ENCODE measurements at regions not wholly inside any gene's neighbourhood (a gene's known extent, or its start where the extent isn't known, plus 50 kb on each side); places are given as distances from the start of the nearest gene placed in this dataset.

GRCh38 chr4:167290678-167291077, 56.4 kb upstream of the SPOCK3 start:
- no peak for TF ChIP-seq CTCF (IDR thresholded peaks at IDR 0.05; ENCODE audit: unreplicated experiment)
- H3K27ac Mint-ChIP-seq (ENCODE audit: unreplicated experiment), result no peak overlapping the region

GRCh38 chr4:167308876-167309275, 74.6 kb upstream of the SPOCK3 start:
- BruUV-seq (replicated peaks), result no TSS peak
- H3K36me3 Mint-ChIP-seq (ENCODE audit: insufficient read depth, unreplicated experiment), result no peaks in the 10 kb centered on the region
- TF ChIP-seq CTCF (IDR thresholded peaks at IDR 0.05; ENCODE audit: unreplicated experiment), result no peak
- no peaks in the 10 kb centered on the region for H3K4me1 Mint-ChIP-seq (ENCODE audit: low read depth, unreplicated experiment)
- DNase-seq, result no peak
- intact Hi-C loops (cut with micrococcal nuclease; ENCODE audit: unreplicated experiment), result no loop called here
- H3K27ac Mint-ChIP-seq (ENCODE audit: unreplicated experiment), result no peak overlapping the region
- CTCF ChIA-PET, result no interaction called here
- H3K9me3 Mint-ChIP-seq (ENCODE audit: low read depth, unreplicated experiment), result no peaks in the 10 kb centered on the region
- H3K4me3 Mint-ChIP-seq (ENCODE audit: low read depth, unreplicated experiment), result no peak overlapping the region
- no peaks in the 10 kb centered on the region for H3K27me3 Mint-ChIP-seq (ENCODE audit: unreplicated experiment)

More at GRCh38 chr4:167290678-167291077, 56.4 kb upstream of the SPOCK3 start:
- BruUV-seq (replicated peaks), result no TSS peak
- no peak overlapping the region for H3K4me3 Mint-ChIP-seq (ENCODE audit: low read depth, unreplicated experiment)
- H3K4me1 Mint-ChIP-seq (ENCODE audit: low read depth, unreplicated experiment), result no peaks in the 10 kb centered on the region
- H3K9me3 Mint-ChIP-seq (ENCODE audit: low read depth, unreplicated experiment), result peaks cover 4% of the 10 kb centered on the region
- no peak for DNase-seq
- CTCF ChIA-PET, result no interaction called here
- intact Hi-C loops (cut with micrococcal nuclease; ENCODE audit: unreplicated experiment), result loop anchor here (1.0 to 10.0 kb wide), 3 partner anchors 269 to 1126 kb away; no protein-coding TSS in a partner anchor
- H3K36me3 Mint-ChIP-seq (ENCODE audit: insufficient read depth, unreplicated experiment), result no peaks in the 10 kb centered on the region
- H3K27me3 Mint-ChIP-seq (ENCODE audit: unreplicated experiment), result no peaks in the 10 kb centered on the region

GRCh38 chr4:167321299-167321698, 87.0 kb upstream of the SPOCK3 start:
- DNase-seq, result no peak
- TF ChIP-seq CTCF (IDR thresholded peaks at IDR 0.05; ENCODE audit: unreplicated experiment), result no peak
- CTCF ChIA-PET, result no interaction called here
- BruUV-seq (replicated peaks), result no TSS peak
- no peaks in the 10 kb centered on the region for H3K4me1 Mint-ChIP-seq (ENCODE audit: low read depth, unreplicated experiment)
- H3K9me3 Mint-ChIP-seq (ENCODE audit: low read depth, unreplicated experiment), result no peaks in the 10 kb centered on the region
- no peak overlapping the region for H3K4me3 Mint-ChIP-seq (ENCODE audit: low read depth, unreplicated experiment)
- intact Hi-C loops (cut with micrococcal nuclease; ENCODE audit: unreplicated experiment), result no loop called here
- H3K27me3 Mint-ChIP-seq (ENCODE audit: unreplicated experiment), result no peaks in the 10 kb centered on the region
- no peaks in the 10 kb centered on the region for H3K36me3 Mint-ChIP-seq (ENCODE audit: insufficient read depth, unreplicated experiment)
- no peak overlapping the region for H3K27ac Mint-ChIP-seq (ENCODE audit: unreplicated experiment)

GRCh38 chr4:167339781-167340180, 105.5 kb upstream of the SPOCK3 start:
- intact Hi-C loops (cut with micrococcal nuclease; ENCODE audit: unreplicated experiment), result no loop called here
- Mint-ChIP-seq H3K27ac (ENCODE audit: unreplicated experiment) (no peak overlapping the region), H3K27me3 (ENCODE audit: unreplicated experiment) (no peaks in the 10 kb centered on the region), H3K9me3 (ENCODE audit: low read depth, unreplicated experiment) (peaks cover 9% of the 10 kb centered on the region), H3K4me3 (ENCODE audit: low read depth, unreplicated experiment) (no peak overlapping the region), H3K36me3 (ENCODE audit: insufficient read depth, unreplicated experiment) (no peaks in the 10 kb centered on the region), H3K4me1 (ENCODE audit: low read depth, unreplicated experiment) (no peaks in the 10 kb centered on the region)
- DNase-seq, result no peak
- no peak for TF ChIP-seq CTCF (IDR thresholded peaks at IDR 0.05; ENCODE audit: unreplicated experiment)
- CTCF ChIA-PET, result no interaction called here
- BruUV-seq (replicated peaks), result no TSS peak

Measured in Calu3 (cell line).